LoVo (cell line): ENCODE measurements at regions not wholly inside any gene's neighbourhood (a gene's known extent, or its start where the extent isn't known, plus 50 kb on each side); places are given as distances from the start of the nearest gene placed in this dataset.

Experiments
- DNase-seq: peaks from one replicate; pipeline ENCODE4 v3.0.0-alpha.2; 2016; ENCODE audit warnings: low spot score

- DNase-seq: no peak
Observed at GRCh38 chr21:23455676-23456075, 2151.6 kb downstream of the MRPL39 start.

- DNase-seq: no peak
Observed at GRCh38 chr21:23452384-23453083, 2154.7 kb downstream of the MRPL39 start.

GRCh38 chr21:23445307-23445706 is 2162.0 kb downstream of the MRPL39 start:
- no peak for DNase-seq

GRCh38 chr21:23438081-23438480 is 2169.2 kb downstream of the MRPL39 start:
- no peak for DNase-seq

GRCh38 chr21:23402929-23403520 is 2204.3 kb downstream of the MRPL39 start:
- no peak for DNase-seq

GRCh38 chr21:23401278-23401677 is 2206.0 kb downstream of the MRPL39 start:
- DNase-seq: no peak

GRCh38 chr21:23398726-23399125 is 2208.6 kb downstream of the MRPL39 start:
- DNase-seq: no peak

- no peak for DNase-seq
Observed at GRCh38 chr21:23394458-23394857, 2212.8 kb downstream of the MRPL39 start.

- no peak for DNase-seq
Observed at GRCh38 chr21:23384679-23385078, 2222.6 kb downstream of the MRPL39 start.

GRCh38 chr21:23374155-23374554 is 2233.1 kb downstream of the MRPL39 start:
- DNase-seq: no peak

- no peak for DNase-seq
Observed at GRCh38 chr21:23356905-23357304, 2250.4 kb downstream of the MRPL39 start.

- DNase-seq: no peak
Observed at GRCh38 chr21:23316190-23316589, 2291.1 kb downstream of the MRPL39 start.

- no peak for DNase-seq
Observed at GRCh38 chr21:23308741-23309140, 2298.5 kb downstream of the MRPL39 start.

- no peak for DNase-seq
Observed at GRCh38 chr21:23307065-23307464, 2300.2 kb downstream of the MRPL39 start.

- DNase-seq: no peak
Observed at GRCh38 chr21:23292292-23292691, 2294.1 kb downstream of the NCAM2 start.

GRCh38 chr21:23281917-23282316 is 2283.7 kb downstream of the NCAM2 start:
- no peak for DNase-seq

- no peak for DNase-seq
Observed at GRCh38 chr21:23249760-23250159, 2251.6 kb downstream of the NCAM2 start.

- no peak for DNase-seq
Observed at GRCh38 chr21:23247334-23247733, 2249.1 kb downstream of the NCAM2 start.

GRCh38 chr21:23245255-23245654 is 2247.0 kb downstream of the NCAM2 start:
- no peak for DNase-seq

- DNase-seq: no peak
Observed at GRCh38 chr21:23223882-23224281, 2225.7 kb downstream of the NCAM2 start.

GRCh38 chr21:23218667-23219066 is 2220.5 kb downstream of the NCAM2 start:
- no peak for DNase-seq

GRCh38 chr21:23217597-23217996 is 2219.4 kb downstream of the NCAM2 start:
- no peak for DNase-seq

- no peak for DNase-seq
Observed at GRCh38 chr21:23215261-23215660, 2217.1 kb downstream of the NCAM2 start.
